ENCODE measurements at regions not wholly inside any gene's neighbourhood (a gene's known extent, or its start where the extent isn't known, plus 50 kb on each side); places are given as distances from the start of the nearest gene placed in this dataset.

DNA sequence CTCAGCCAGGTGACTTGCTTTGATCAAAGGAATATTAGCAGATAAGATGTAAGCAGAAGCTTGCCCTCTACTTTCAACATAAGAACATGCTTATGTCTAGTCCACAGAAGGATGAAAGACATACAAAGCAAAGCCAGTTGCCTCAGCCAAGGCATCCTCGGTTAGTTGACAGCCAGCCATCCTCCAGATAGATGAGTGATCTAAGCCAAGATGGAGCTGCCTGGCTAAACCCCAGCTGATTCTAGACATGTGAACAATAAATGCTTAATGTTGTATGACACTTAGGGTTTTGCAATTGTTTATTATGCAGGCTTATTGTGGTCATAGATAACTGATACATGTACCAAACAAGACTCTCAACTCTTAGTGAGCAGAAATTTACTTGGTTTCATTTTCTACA lies 157.6 kb upstream of the TMTC2 start:
- Mint-ChIP-seq H3K36me3 (ENCODE audit: low read depth) (no peaks in the 10 kb centered on the region), H3K9me3 (no peaks in the 10 kb centered on the region), H3K4me1 (no peaks in the 10 kb centered on the region), H3K27me3 (ENCODE audit: insufficient read depth) (no peaks in the 10 kb centered on the region), H3K4me3 (no peak overlapping the region), H3K27ac (no peak overlapping the region)
- no peaks in the 10 kb centered on the region for H3K4me1 ChIP-seq (ENCODE audit: control insufficient read depth, insufficient read depth, low read length)
- WGBS, 2 experiments (ENCODE audit: insufficient coverage in 1 of 2, insufficient read length in 1 of 2), result 80 to 88% methylated on average over 1 of the region's 1 CpG
- H3K27ac ChIP-seq (ENCODE audit: low read depth, low read length), result no peak overlapping the region
- TF ChIP-seq, protein P1, sequence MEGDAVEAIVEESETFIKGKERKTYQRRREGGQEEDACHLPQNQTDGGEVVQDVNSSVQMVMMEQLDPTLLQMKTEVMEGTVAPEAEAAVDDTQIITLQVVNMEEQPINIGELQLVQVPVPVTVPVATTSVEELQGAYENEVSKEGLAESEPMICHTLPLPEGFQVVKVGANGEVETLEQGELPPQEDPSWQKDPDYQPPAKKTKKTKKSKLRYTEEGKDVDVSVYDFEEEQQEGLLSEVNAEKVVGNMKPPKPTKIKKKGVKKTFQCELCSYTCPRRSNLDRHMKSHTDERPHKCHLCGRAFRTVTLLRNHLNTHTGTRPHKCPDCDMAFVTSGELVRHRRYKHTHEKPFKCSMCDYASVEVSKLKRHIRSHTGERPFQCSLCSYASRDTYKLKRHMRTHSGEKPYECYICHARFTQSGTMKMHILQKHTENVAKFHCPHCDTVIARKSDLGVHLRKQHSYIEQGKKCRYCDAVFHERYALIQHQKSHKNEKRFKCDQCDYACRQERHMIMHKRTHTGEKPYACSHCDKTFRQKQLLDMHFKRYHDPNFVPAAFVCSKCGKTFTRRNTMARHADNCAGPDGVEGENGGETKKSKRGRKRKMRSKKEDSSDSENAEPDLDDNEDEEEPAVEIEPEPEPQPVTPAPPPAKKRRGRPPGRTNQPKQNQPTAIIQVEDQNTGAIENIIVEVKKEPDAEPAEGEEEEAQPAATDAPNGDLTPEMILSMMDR (conservative IDR thresholded peaks at IDR 0.05), result no peak
- no peak for DNase-seq
- no peaks in the 10 kb centered on the region for H3K27me3 ChIP-seq (ENCODE audit: control insufficient read depth, insufficient read depth, low read length, poor library complexity, severe bottlenecking)
- no peak overlapping the region for H3K4me3 ChIP-seq (ENCODE audit: low read length)
- H3K9me3 ChIP-seq (ENCODE audit: control insufficient read depth, low read length), result no peaks in the 10 kb centered on the region
- H3K9ac ChIP-seq (ENCODE audit: extremely low read depth, low read length, poor library complexity, severe bottlenecking), result no peak overlapping the region
- H3K36me3 ChIP-seq (ENCODE audit: control insufficient read depth, insufficient read depth, low read length), result no peaks in the 10 kb centered on the region

DNA sequence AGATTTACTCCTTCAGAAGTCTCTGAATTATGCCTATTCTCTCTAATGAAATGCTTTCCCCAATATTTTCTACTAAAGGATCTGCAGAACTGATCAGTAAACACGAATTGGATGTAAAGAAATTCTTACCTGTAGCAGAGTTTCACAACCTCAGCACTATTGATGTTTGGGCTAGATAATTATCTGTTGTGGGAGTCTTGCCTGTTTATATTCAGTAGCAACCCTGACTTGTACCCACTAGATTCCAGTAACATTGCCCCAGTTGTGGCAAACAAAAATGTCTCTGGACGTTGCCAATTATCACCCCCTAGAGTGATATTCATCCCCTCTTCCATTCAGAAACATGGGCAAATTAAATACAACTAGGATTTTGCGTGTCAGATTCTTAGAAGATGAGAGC lies 156.8 kb upstream of the TMTC2 start:
- H3K4me3 Mint-ChIP-seq, result no peak overlapping the region
- TF ChIP-seq, protein P1 (conservative IDR thresholded peaks at IDR 0.05), result no peak
- Histone ChIP-seq H3K4me3 (ENCODE audit: low read length) (no peak overlapping the region), H3K27ac (ENCODE audit: low read depth, low read length) (no peak overlapping the region), H3K9ac (ENCODE audit: extremely low read depth, low read length, poor library complexity, severe bottlenecking) (no peak overlapping the region), H3K36me3 (ENCODE audit: control insufficient read depth, insufficient read depth, low read length) (no peaks in the 10 kb centered on the region), H3K9me3 (ENCODE audit: control insufficient read depth, low read length) (no peaks in the 10 kb centered on the region), H3K4me1 (ENCODE audit: control insufficient read depth, insufficient read depth, low read length) (no peaks in the 10 kb centered on the region), H3K27me3 (ENCODE audit: control insufficient read depth, insufficient read depth, low read length, poor library complexity, severe bottlenecking) (no peaks in the 10 kb centered on the region)
- H3K27ac Mint-ChIP-seq, result no peak overlapping the region
- no peaks in the 10 kb centered on the region for H3K9me3 Mint-ChIP-seq
- no peaks in the 10 kb centered on the region for H3K27me3 Mint-ChIP-seq (ENCODE audit: insufficient read depth)
- no peaks in the 10 kb centered on the region for H3K36me3 Mint-ChIP-seq (ENCODE audit: low read depth)
- no peaks in the 10 kb centered on the region for H3K4me1 Mint-ChIP-seq
- 85% methylated on average over 2 of the region's 3 CpGs; no CpG with 5 or more reads in 1 of the 2 experiments for WGBS, 2 experiments (ENCODE audit: insufficient coverage in 1 of 2, insufficient read length in 1 of 2)
- no peak for DNase-seq

DNA sequence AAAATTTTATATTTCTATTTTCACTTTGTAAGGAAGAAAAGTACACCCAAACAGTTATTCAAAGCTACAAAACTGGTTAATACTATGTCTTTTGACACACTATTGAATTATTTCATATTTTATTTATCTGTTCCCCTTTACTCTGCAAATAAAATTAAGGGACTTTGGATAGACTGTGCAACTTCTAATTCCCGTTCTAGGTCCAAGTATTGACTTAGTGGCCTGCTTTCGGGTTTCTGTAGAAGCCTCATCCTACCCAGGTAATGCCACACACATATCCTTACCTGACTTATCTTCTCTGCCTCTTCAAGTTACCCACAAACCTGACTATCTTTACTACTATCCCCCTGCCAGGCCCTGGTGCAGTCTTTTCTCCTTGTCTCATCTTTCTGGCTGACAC lies 156.3 kb upstream of the TMTC2 start:
- Histone ChIP-seq H3K9ac (ENCODE audit: extremely low read depth, low read length, poor library complexity, severe bottlenecking) (no peak overlapping the region), H3K27me3 (ENCODE audit: control insufficient read depth, insufficient read depth, low read length, poor library complexity, severe bottlenecking) (no peaks in the 10 kb centered on the region), H3K36me3 (ENCODE audit: control insufficient read depth, insufficient read depth, low read length) (no peaks in the 10 kb centered on the region), H3K4me1 (ENCODE audit: control insufficient read depth, insufficient read depth, low read length) (no peaks in the 10 kb centered on the region), H3K4me3 (ENCODE audit: low read length) (no peak overlapping the region), H3K27ac (ENCODE audit: low read depth, low read length) (no peak overlapping the region), H3K9me3 (ENCODE audit: control insufficient read depth, low read length) (no peaks in the 10 kb centered on the region)
- no peak overlapping the region for H3K4me3 Mint-ChIP-seq
- TF ChIP-seq, protein P1 (conservative IDR thresholded peaks at IDR 0.05), result no peak
- WGBS, 2 experiments (ENCODE audit: insufficient coverage in 1 of 2, insufficient read length in 1 of 2), result 56 to 78% methylated on average over 2 of the region's 2 CpGs
- H3K4me1 Mint-ChIP-seq, result no peaks in the 10 kb centered on the region
- H3K36me3 Mint-ChIP-seq (ENCODE audit: low read depth), result no peaks in the 10 kb centered on the region
- H3K9me3 Mint-ChIP-seq, result no peaks in the 10 kb centered on the region
- H3K27ac Mint-ChIP-seq, result no peak overlapping the region
- DNase-seq, result no peak
- H3K27me3 Mint-ChIP-seq (ENCODE audit: insufficient read depth), result no peaks in the 10 kb centered on the region

Measured in endodermal cell (in vitro differentiated cells).